Gastroesophageal sphincter (tissue), 3 donors: ENCODE measurements at regions not wholly inside any gene's neighbourhood (a gene's known extent, or its start where the extent isn't known, plus 50 kb on each side); places are given as distances from the start of the nearest gene placed in this dataset.

ENCODE experiments used
- CTCF ChIP-seq, 4 experiments: fragments of 200-600 bp in 2 of 4; fragments of 450-650 bp in 2 of 4; sonication (generic) in 1 of 4; IDR thresholded peaks; one replicate each; pipeline ENCODE4 v1.5.1; 2017 to 2019; ENCODE audit warnings: antibody characterized with exemption in 4 of 4, mild to moderate bottlenecking in 2 of 4, moderate library complexity in 2 of 4
- POLR2A ChIP-seq, 2 donors: fragments of 450-650 bp; IDR thresholded peaks; one replicate each; pipeline ENCODE4 v1.6.1; 2017; ENCODE audit warnings: antibody characterized with exemption in 2 of 2, mild to moderate bottlenecking in 2 of 2, moderate library complexity in 1 of 2
- POLR2AphosphoS5 ChIP-seq: sonication (generic); formaldehyde crosslinking; IDR thresholded peaks from one replicate; pipeline ENCODE4 v1.6.1; 2017; ENCODE audit warnings: antibody characterized with exemption

- TF ChIP-seq POLR2A (IDR thresholded peaks at IDR 0.05) = no peak
- no peak for TF ChIP-seq CTCF (IDR thresholded peaks at IDR 0.05)
- no peak for TF ChIP-seq POLR2AphosphoS5
Measured at GRCh38 chr2:161032635-161033034, 127.6 kb upstream of the TANK start.
